ENCODE measurements at regions not wholly inside any gene's neighbourhood (a gene's known extent, or its start where the extent isn't known, plus 50 kb on each side); places are given as distances from the start of the nearest gene placed in this dataset.
"Not testable (repeated sequence)": the region's sequence is repeated elsewhere in the genome, so short reads cannot be mapped to it uniquely, and the experiment has no call there.

- DNase-seq = no peak
Observed at GRCh38 chr2:2610751-2611150, 279.7 kb upstream of the MYT1L start.

GRCh38 chr2:2600366-2600765 lies 269.3 kb upstream of the MYT1L start:
- no peak for DNase-seq

- no peak for DNase-seq
Observed at GRCh38 chr2:2599441-2599840, 268.4 kb upstream of the MYT1L start.

- DNase-seq = no peak
Observed at GRCh38 chr2:2597712-2598111, 266.6 kb upstream of the MYT1L start.

- no peak for DNase-seq
Observed at GRCh38 chr2:2591542-2591940, 260.5 kb upstream of the MYT1L start.

- DNase-seq = peak; percentile 99
Observed at GRCh38 chr2:2590841-2591541, 259.9 kb upstream of the MYT1L start.

GRCh38 chr2:2590141-2590540 lies 259.1 kb upstream of the MYT1L start:
- peak; percentile 70 for DNase-seq

- no peak for DNase-seq
Observed at GRCh38 chr2:2588777-2589176, 257.7 kb upstream of the MYT1L start.

GRCh38 chr2:2587354-2587753 lies 256.3 kb upstream of the MYT1L start:
- DNase-seq = no peak

- DNase-seq = no peak
Observed at GRCh38 chr2:2586931-2587330, 255.9 kb upstream of the MYT1L start.

GRCh38 chr2:2586068-2586776 lies 255.1 kb upstream of the MYT1L start:
- no peak for DNase-seq

GRCh38 chr2:2582998-2583545 lies 252.0 kb upstream of the MYT1L start:
- no peak for DNase-seq

- DNase-seq = no peak
Observed at GRCh38 chr2:2581331-2582159, 250.5 kb upstream of the MYT1L start.

- not testable (repeated sequence) for DNase-seq
Observed at GRCh38 chr2:2580841-2581240, 249.8 kb upstream of the MYT1L start.

- no peak for DNase-seq
Observed at GRCh38 chr2:2580341-2580740, 249.3 kb upstream of the MYT1L start.

GRCh38 chr2:2579814-2580213 lies 248.7 kb upstream of the MYT1L start:
- no peak for DNase-seq

- peak; percentile 93 for DNase-seq
Observed at GRCh38 chr2:2577407-2577831, 246.3 kb upstream of the MYT1L start.

- DNase-seq = no peak
Observed at GRCh38 chr2:2575870-2576386, 244.9 kb upstream of the MYT1L start.

- DNase-seq = no peak
Observed at GRCh38 chr2:2575181-2575577, 244.1 kb upstream of the MYT1L start.

GRCh38 chr2:2574401-2575180 lies 243.5 kb upstream of the MYT1L start:
- DNase-seq = no peak

GRCh38 chr2:2573658-2574293 lies 242.7 kb upstream of the MYT1L start:
- no peak for DNase-seq

GRCh38 chr2:2573205-2573604 lies 242.1 kb upstream of the MYT1L start:
- DNase-seq = no peak

Data from NCI-H1694 treated with DMSO at 0.1 percent for 48 hours (cell line).